GM10266 (cell line): ENCODE measurements at regions not wholly inside any gene's neighbourhood (a gene's known extent, or its start where the extent isn't known, plus 50 kb on each side); places are given as distances from the start of the nearest gene placed in this dataset.
"Not testable (repeated sequence)": the region's sequence is repeated elsewhere in the genome, so short reads cannot be mapped to it uniquely, and the experiment has no call there.

Experiments
- DNase-seq: peaks from one replicate; pipeline ENCODE4 v3.0.0; 2012; ENCODE audit errors: extremely low spot score
- CTCF ChIP-seq: IDR thresholded peaks from 2 replicates; pipeline ENCODE4 v1.5.1; 2012; ENCODE audit warnings: mild to moderate bottlenecking, low read depth; ENCODE audit not compliant: control insufficient read depth, insufficient read depth; ENCODE audit errors: missing control alignments

GRCh38 chr5:52632281-52632680, 155.4 kb upstream of the ITGA1 start:
- no peak for DNase-seq
- no peak for TF ChIP-seq CTCF

GRCh38 chr5:52634171-52634570, 153.5 kb upstream of the ITGA1 start:
- not testable (repeated sequence) for DNase-seq

GRCh38 chr5:52638732-52639131, 149.0 kb upstream of the ITGA1 start:
- DNase-seq, result no peak
- TF ChIP-seq CTCF, result no peak

GRCh38 chr5:52648726-52649125, 139.0 kb upstream of the ITGA1 start:
- no peak for TF ChIP-seq CTCF
- no peak for DNase-seq

- TF ChIP-seq CTCF, result no peak
- DNase-seq, result no peak
These were observed 132.6 kb upstream of the ITGA1 start for GRCh38 chr5:52655163-52655562.

GRCh38 chr5:52656569-52657246, 131.0 kb upstream of the ITGA1 start:
- no peak for DNase-seq
- TF ChIP-seq CTCF, result no peak

- DNase-seq, result peak; percentile 22
- TF ChIP-seq CTCF, result peak; percentile 36
These were observed 130.5 kb upstream of the ITGA1 start for GRCh38 chr5:52657247-52657645.

DNA sequence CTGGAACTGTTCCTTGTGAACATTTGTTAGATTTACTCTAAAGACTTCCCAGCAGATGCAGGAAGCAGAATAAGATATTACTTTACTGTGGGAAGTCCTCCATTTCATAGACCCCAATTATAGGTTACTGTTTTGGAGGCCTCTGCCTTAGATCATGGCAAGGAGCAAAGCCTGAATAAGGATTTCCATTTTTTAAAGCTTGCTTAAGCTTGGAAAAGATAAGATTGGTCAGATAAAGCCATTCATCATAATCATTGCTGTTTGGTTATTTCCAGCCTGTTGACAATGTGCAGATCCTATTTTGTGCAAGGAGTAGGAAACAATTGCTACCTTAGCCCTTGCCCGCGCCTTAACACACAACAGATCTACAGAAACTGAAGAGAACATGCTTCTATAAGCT, 129.5 kb upstream of the ITGA1 start:
- DNase-seq, result no peak
- no peak for TF ChIP-seq CTCF
